Activated CD8-positive, alpha-beta memory T cell treated with anti-CD3 and anti-CD28 coated beads for 4 hours (primary cell): ENCODE measurements at regions not wholly inside any gene's neighbourhood (a gene's known extent, or its start where the extent isn't known, plus 50 kb on each side); places are given as distances from the start of the nearest gene placed in this dataset.
"Not testable (repeated sequence)": the region's sequence is repeated elsewhere in the genome, so short reads cannot be mapped to it uniquely, and the experiment has no call there.

Source experiments
- DNase-seq, 2 donors: peaks; one replicate each; pipeline ENCODE4 v3.0.0-alpha.2; 2020; ENCODE audit warnings: low read depth in 2 of 2

GRCh38 chr5:138647794-138648410 lies 72.7 kb upstream of the HSPA9 start:
- no peak for DNase-seq

GRCh38 chr5:138647261-138647788 lies 72.1 kb upstream of the HSPA9 start:
- DNase-seq = no peak

- DNase-seq = no peak
These were observed 71.5 kb upstream of the HSPA9 start for GRCh38 chr5:138646671-138647070.

DNA sequence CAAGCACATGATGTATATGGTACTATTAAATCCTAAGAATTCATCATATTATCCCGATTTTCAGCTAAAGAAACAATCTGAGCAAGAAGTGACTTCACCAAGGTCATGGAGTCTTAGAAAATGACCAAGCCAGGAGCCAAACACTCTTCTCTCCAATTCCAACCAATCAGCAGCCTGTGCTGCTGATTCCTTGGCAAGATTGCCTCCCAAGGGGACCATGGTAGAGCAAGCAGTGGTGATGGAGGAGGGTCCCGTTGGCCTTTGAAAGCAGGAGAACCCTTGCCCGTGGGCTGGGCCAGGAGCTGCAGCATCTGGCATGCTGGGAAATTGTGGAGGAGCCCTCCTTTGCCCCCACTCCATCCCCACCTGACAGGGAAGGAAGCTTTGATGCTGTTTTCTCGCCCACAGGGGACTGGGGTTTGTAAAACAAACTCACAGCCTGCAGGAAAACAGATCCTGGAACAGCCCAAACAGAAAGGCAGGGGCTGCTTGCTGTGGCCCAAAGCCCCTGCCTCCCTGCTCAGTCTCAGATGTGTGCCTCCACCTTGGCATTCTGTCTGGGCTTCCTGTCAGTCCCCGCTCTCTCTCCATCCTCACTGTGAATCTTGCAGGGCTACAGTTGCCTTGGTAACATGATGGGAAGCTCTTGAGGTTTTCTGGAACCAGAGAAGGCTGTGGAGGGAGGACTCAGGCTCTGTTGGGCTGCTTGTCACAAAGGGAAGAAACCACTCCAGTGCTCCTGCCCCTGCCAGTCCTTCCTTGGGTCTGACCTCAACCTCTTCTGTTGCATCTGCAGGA lies 70.8 kb upstream of the HSPA9 start:
- no peak for DNase-seq

DNA sequence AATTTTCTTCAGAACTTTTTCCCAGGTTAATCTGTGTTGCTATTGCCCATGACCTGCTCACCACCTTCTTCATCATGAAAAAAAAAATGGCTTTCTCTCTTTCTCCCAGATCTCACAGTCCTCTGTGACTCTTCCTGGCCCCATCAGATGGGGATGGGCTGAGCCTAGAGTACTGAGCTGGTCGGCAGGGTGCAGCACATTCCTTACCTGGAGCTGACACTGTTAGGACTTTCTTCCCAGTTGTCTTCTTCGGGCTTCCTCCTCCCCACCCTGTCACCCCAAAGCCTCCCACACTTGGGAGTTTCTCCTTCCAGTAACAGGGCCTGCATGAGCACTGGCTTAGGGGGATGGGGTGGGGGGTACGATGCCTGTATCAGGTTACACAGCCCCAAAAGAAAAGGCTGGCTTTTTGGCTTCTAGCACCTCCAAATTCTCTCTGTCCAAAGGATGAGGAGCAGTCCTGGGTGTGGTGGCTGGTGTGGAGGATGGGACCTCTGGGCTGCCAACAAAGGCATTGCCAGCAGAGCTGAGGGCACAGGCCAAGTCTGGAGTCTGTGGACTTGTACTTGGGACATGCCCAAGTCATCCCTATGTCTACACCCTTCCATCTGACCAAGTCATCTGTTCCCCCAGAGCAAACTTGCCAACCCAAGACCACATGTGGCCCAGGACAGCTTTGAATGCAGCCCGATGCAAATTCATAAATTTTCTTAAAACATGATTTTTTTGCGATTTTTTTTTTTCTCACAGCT lies 68.0 kb upstream of the HSPA9 start:
- DNase-seq = no peak

DNA sequence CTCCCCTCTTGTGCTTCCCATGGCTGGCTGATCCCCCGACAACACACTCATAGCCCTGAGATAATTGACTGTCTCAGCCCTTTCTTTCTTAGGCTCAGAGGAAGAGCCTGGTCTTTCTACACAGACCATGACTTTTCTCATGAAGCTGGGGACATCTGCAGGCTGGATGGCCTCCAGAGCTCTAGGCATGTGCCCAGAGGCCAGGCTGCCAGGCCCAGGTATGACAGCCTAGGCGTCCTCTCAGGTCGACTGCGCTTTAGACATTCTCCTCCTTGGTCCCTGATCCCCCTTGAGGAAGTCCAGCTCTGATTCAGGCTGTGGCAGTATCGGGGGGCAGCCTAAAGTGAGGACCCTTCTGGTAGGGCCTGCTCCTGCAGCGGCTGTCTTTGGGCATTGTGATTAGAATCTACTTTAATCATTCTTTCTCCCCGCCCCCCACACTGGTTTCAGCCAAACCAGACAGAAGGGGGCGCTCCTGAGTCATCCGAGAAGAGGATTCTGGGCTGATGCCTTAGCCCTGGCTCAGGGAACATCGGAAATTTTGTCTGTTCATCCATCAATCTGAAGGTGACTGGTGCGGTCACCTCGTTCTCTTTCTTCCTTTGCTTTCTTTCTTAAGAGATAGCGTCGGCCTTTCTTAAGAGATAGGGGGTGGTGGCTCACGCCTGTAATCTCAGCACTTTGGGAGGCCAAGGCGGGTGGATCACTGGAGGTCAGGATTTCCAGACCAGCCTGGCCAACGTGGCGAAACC lies 66.5 kb upstream of the HSPA9 start:
- DNase-seq = peak; percentile 48 to 55

DNA sequence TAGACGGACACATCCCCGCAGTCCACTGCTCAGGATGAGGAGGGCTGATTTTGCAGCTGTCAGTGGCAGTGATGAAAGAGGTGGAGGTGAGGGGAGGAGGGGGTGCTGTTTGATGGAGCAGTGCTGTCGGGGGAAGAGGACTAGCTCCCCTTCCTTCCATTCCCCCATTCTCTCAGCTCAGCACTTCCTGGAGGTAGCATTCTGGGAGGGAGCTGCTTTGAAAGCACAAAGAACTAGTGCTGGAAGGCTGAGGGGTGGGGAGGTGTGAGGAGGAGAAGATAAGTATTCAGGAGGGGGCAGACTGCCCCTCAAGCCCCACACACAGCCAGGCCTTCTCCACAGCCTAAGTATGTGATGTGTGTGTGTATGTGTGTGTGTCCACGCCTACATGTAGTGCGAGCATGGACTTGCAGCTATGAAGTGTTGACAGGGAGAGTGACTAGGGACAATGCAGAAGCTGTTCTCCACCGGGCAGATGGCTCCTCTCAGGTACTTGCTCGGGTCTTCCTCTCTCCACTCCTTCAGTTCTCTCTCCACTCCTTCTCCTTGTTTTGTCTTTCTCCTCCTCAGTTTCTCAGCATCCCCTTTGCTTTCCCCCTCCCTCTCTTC lies 65.5 kb upstream of the HSPA9 start:
- no peak for DNase-seq

DNA sequence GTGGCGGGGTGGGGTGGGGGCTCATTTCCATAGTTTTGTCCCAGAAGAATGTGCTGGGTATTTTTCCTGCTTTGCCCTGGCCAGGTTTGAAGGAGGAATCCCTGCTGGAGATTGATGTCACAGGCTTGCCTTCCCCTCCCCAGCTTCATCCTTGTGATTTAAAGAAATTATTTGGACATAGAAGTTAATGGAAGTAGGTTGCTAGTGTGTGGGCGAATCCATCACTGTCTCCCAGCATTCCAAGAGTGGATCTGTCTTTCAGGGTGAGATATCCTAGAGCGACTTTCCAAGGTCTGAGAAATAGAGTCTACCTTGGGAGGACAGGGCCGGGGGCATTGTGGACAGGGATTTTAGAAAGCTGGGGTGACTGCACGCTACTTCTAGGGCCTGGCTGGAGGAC lies 64.9 kb upstream of the HSPA9 start:
- DNase-seq = no peak

DNA sequence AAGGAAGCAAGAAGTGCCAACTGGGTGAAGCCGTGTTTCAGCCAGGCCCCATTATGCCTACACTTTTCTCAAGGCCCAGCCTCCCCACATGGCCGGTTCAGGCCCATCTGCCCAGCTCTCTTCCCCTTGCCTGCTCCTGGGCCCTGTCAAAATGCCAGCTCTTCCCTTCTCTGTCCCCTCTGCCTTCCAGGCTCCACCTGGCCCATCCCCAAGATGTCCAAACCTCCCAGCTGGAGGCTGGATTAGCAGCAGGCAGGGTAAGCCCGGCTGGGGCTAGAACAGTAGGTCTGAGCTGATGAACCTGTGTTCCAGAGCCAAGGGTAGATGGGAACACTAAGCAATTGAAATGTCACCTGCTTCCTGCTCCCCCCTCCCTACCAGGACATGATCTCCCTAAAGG lies 64.1 kb upstream of the HSPA9 start:
- DNase-seq = no peak

GRCh38 chr5:138637256-138637655 lies 62.1 kb upstream of the HSPA9 start:
- DNase-seq = no peak

- no peak for DNase-seq
These were observed 61.3 kb upstream of the HSPA9 start for GRCh38 chr5:138636398-138636944.

GRCh38 chr5:138635708-138636107 lies 60.5 kb upstream of the HSPA9 start:
- DNase-seq = no peak

GRCh38 chr5:138635265-138635664 lies 60.1 kb upstream of the HSPA9 start:
- DNase-seq = no peak

DNA sequence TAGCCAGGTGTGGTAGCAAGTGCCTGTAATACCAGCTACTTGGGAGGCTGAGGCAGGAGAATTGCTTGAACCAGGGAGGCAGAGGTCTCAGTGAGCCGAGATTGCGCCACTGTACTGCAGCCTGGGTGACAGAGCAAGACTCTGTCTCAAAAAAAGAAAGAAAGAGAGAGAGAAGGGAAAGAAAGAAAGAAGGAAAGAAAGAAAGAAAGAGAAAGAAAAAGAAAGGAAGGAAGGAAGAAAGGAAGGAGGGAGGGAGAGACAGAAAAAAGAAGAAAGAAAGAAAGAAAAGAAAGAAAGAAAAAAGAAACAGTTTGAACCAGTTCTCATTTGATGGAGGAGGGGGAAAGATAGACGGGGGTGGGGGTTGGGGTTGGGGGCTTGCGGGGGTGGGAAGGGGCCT lies 59.6 kb upstream of the HSPA9 start:
- DNase-seq = not testable (repeated sequence)

DNA sequence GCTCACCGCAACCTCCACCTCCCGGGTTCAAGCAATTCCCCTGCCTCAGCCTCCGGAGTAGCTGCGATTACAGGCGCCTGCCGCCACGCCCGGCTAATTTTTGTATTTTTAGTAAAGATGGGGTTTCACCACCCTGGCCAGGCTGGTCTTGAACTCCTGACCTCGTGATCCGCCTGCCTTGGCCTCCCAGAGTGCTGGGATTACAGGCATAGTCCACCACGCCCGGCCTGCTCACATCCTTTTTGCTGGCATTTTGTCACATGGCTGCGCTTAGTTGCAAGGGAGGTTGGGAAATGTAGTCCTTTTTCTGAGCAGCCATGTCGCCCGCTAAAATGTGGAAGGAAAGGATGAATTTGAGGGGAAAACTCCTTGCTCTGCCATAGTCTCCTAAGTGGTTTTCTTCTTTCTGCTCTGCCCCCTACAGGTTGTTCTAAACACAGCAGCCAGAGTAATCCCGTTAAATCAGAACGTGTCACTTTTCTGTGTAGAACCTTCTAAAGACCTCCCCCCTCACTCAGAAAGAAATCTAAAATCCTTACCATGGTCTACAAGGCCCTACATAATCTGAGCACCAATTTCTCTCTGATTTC lies 57.8 kb upstream of the HSPA9 start:
- DNase-seq = no peak

GRCh38 chr5:138631096-138631928 lies 56.1 kb upstream of the HSPA9 start:
- no peak for DNase-seq

DNA sequence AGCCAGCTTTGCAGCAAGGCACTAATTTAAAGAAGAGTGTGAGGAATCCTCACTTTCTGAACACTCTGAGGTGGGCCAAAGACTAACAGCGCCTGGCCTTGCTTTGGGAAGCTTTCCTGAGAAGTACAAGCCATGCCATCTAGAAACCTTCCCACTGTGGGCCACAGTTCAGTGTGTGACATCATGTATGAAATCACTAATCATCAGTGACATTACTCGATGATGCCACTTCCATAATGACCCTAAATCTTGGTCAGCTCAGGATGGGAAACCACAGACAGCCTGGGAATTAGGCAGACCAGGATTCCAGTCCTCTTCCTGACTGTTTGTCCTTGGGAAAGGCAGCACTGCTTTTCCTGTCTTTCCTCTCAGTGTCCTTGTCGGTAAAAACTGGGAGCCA lies 54.2 kb upstream of the HSPA9 start:
- DNase-seq = no peak

GRCh38 chr5:138626333-138626944 lies 51.2 kb upstream of the HSPA9 start:
- DNase-seq = no peak

DNA sequence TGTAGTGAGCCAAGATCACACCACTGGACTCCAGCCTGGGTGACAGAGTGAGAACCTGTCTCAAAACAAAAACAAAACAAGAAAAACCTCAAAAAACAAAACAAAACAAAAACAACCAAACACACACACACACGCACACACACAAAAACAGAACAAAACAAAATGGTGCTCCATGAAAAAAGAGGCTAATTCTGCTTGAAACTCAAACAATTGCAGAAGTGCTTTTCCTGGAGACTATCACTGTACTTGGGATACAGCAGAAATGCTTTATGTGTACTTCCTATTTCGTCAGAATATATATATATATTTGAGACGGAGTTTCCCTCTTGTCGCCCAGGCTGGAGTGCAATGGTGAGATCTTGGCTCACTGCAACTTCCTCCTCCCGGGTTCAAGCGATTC lies 49.9 kb upstream of the HSPA9 start:
- no peak for DNase-seq
